ENCODE measurements at regions not wholly inside any gene's neighbourhood (a gene's known extent, or its start where the extent isn't known, plus 50 kb on each side); places are given as distances from the start of the nearest gene placed in this dataset.

DNA sequence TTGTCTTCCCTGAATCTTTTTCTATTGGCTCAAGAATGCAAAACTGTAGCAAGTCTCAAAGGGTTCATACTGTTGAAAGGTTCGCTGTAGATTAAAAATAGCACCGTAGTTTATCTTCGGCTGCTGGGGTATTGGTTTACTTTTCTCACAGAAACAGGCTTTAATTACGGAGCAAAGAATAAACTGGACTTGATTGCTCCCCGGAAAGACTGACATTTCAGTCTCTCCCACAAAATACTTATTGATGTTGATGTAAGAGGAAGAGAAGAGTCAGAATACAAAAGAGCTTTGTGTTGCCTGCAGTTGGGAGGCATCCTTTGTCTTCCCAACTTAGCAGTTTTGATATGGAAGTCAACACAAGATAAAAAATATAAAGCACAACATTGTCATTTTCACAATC, 183.9 kb upstream of the DMAC1 start:
- TF ChIP-seq, protein P1, sequence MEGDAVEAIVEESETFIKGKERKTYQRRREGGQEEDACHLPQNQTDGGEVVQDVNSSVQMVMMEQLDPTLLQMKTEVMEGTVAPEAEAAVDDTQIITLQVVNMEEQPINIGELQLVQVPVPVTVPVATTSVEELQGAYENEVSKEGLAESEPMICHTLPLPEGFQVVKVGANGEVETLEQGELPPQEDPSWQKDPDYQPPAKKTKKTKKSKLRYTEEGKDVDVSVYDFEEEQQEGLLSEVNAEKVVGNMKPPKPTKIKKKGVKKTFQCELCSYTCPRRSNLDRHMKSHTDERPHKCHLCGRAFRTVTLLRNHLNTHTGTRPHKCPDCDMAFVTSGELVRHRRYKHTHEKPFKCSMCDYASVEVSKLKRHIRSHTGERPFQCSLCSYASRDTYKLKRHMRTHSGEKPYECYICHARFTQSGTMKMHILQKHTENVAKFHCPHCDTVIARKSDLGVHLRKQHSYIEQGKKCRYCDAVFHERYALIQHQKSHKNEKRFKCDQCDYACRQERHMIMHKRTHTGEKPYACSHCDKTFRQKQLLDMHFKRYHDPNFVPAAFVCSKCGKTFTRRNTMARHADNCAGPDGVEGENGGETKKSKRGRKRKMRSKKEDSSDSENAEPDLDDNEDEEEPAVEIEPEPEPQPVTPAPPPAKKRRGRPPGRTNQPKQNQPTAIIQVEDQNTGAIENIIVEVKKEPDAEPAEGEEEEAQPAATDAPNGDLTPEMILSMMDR (IDR thresholded peaks at IDR 0.05), result no peak
- TF ChIP-seq EZH2phosphoT487 (IDR thresholded peaks at IDR 0.05), result no peak
- TF ChIP-seq EZH2 (IDR thresholded peaks at IDR 0.05), result no peak
